ENCODE measurements at regions not wholly inside any gene's neighbourhood (a gene's known extent, or its start where the extent isn't known, plus 50 kb on each side); places are given as distances from the start of the nearest gene placed in this dataset.
"Not testable (repeated sequence)": the region's sequence is repeated elsewhere in the genome, so short reads cannot be mapped to it uniquely, and the experiment has no call there.

DNA sequence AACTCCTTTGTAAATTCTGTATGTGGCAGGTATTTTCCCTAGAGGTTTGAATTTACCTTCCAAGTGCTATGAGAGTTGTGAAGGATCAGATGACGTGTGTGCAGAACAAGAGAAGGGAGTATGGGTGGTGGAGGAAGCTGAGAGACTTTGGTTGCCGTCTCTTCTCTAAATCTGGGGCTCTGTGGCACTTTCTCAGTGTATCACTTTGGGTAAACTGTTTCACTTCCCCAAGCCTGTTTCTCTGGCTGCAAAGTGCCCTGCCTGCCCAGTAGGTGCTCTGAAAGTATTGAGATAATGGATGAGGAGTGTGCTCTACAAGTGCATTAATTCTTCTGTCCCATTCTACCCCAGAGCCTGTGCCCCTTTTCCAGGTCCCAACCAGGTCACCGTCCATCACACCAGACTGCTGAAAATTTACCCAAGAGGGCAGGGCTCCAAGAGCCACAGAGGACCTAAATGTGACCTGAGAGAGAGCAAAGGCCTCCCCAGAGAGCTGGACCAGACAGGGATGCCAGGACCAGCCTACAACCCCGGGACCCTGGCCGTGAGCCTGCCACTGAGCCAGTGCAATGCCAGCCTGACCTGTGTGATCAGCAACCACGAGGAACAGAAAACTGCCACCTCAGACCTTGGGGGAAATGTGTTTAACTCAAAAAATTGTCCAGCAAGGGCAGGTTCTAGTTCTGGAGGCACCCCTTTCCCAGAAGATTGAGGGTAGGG, 131.6 kb upstream of the ETV3 start:
- no peak overlapping the region for H3K4me3 ChIP-seq (ENCODE audit: low read length)
- DNase-seq, result no peak
- no peaks in the 10 kb centered on the region for H3K9me3 Mint-ChIP-seq
- H3K27ac ChIP-seq (ENCODE audit: low read depth, low read length), result no peak overlapping the region
- ChIA-PET POLR2A (no interaction called here), CTCF (no interaction called here)
- no peaks in the 10 kb centered on the region for H3K36me3 Mint-ChIP-seq
- H3K4me1 ChIP-seq (ENCODE audit: insufficient read depth, low read length), result no peaks in the 10 kb centered on the region
- H3K36me3 ChIP-seq (ENCODE audit: insufficient read depth, low read length), result no peaks in the 10 kb centered on the region
- no peaks in the 10 kb centered on the region for H3K9me3 ChIP-seq (ENCODE audit: low read length)
- H3K4me3 Mint-ChIP-seq, result no peak overlapping the region
- H3K27me3 ChIP-seq (ENCODE audit: insufficient read depth, low read length, poor library complexity, severe bottlenecking), result no peaks in the 10 kb centered on the region
- peaks cover 11 to 19% of the 10 kb centered on the region in 2 donors for H3K27me3 Mint-ChIP-seq
- no peak overlapping the region for H3K27ac Mint-ChIP-seq
- no peaks in the 10 kb centered on the region for H3K4me1 Mint-ChIP-seq

DNA sequence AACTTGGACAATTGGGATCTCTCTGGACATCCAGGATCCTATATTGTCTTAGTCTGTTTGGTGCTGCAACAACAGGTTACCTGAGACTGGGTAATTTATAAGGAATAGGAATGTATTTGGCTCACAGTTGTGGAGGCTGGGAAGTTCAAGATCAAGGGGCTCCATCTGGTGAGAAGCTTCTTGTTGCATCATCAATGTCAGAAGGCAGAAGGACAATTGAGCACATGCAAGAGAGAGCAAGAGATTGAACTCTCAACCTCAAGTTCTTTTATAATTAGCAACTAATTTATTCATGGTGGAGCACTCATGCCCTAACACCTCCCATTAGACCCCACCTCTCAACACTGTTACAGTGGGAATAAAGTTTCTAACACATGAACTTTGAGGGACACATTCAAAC, 124.7 kb upstream of the ETV3 start:
- DNase-seq, result no peak
- Mint-ChIP-seq H3K36me3 (no peaks in the 10 kb centered on the region), H3K9me3 (peaks cover 3 to 5% (median 3%) of the 10 kb centered on the region in 5 donors), H3K27me3 (peaks cover 3 to 12% of the 10 kb centered on the region in 2 donors), H3K4me1 (no peaks in the 10 kb centered on the region), H3K27ac (no peak overlapping the region), H3K4me3 (no peak overlapping the region)
- H3K27ac ChIP-seq (ENCODE audit: low read depth, low read length), result no peak overlapping the region
- no peaks in the 10 kb centered on the region for H3K27me3 ChIP-seq (ENCODE audit: insufficient read depth, low read length, poor library complexity, severe bottlenecking)
- no peaks in the 10 kb centered on the region for H3K36me3 ChIP-seq (ENCODE audit: insufficient read depth, low read length)
- ChIA-PET POLR2A (no interaction called here), CTCF (no interaction called here)
- H3K9me3 ChIP-seq (ENCODE audit: low read length), result no peaks in the 10 kb centered on the region
- H3K4me1 ChIP-seq (ENCODE audit: insufficient read depth, low read length), result no peaks in the 10 kb centered on the region
- no peak overlapping the region for H3K4me3 ChIP-seq (ENCODE audit: low read length)

DNA sequence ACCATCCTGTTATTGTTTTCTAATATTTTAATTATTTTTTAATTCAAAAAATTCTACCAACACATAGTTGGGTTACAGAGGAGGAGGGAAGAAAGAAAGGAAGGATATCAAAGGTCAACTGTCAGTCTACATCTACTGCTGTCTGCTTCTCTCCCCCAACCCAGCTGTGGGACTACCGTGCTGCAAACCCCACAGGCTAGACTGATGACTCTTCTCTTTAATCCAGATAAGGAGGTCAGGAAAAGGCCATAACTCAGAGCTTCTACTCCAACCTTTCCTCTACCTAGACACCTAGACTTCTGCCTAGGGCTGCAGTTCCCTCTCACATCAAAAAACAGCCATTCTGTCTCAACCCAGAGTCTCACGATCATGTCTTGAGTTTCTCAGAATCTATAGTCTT, 124.2 kb upstream of the ETV3 start:
- CTCF ChIA-PET, result no interaction called here
- Histone ChIP-seq H3K36me3 (ENCODE audit: insufficient read depth, low read length) (no peaks in the 10 kb centered on the region), H3K4me3 (ENCODE audit: low read length) (no peak overlapping the region), H3K27me3 (ENCODE audit: insufficient read depth, low read length, poor library complexity, severe bottlenecking) (no peaks in the 10 kb centered on the region), H3K9me3 (ENCODE audit: low read length) (no peaks in the 10 kb centered on the region), H3K27ac (ENCODE audit: low read depth, low read length) (no peak overlapping the region), H3K4me1 (ENCODE audit: insufficient read depth, low read length) (no peaks in the 10 kb centered on the region)
- no peak for DNase-seq
- Mint-ChIP-seq H3K4me3 (no peak overlapping the region), H3K27ac (no peak overlapping the region), H3K27me3 (peaks cover 3 to 10% of the 10 kb centered on the region in 2 donors), H3K4me1 (no peaks in the 10 kb centered on the region), H3K9me3 (peaks cover 3 to 5% (median 3%) of the 10 kb centered on the region in 5 donors), H3K36me3 (no peaks in the 10 kb centered on the region)
- POLR2A ChIA-PET, result no interaction called here

DNA sequence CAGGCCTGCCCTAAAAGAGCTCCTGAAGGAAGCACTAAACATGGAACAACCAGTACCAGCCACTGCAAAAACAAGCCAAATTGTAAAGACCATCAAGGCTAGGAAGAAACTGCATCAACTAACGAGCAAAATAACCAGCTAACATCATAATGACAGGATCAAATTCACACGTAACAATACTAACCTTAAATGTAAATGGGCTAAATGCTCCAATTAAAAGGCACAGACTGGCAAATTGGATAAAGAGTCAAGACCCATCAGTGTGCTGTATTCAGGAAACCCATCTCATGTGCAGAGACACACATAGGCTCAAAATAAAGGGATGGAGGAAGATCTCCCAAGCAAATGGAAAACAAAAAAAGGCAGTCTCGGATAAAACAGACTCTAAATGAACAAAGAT, 117.7 kb upstream of the ETV3 start:
- H3K4me1 ChIP-seq (ENCODE audit: insufficient read depth, low read length); CTCF ChIA-PET; H3K36me3 ChIP-seq (ENCODE audit: insufficient read depth, low read length); DNase-seq; H3K27ac Mint-ChIP-seq; H3K36me3 Mint-ChIP-seq; H3K4me1 Mint-ChIP-seq; H3K4me3 Mint-ChIP-seq; H3K4me3 ChIP-seq (ENCODE audit: low read length); H3K9me3 Mint-ChIP-seq; POLR2A ChIA-PET; H3K27ac ChIP-seq (ENCODE audit: low read depth, low read length); H3K9me3 ChIP-seq (ENCODE audit: low read length); H3K27me3 ChIP-seq (ENCODE audit: insufficient read depth, low read length, poor library complexity, severe bottlenecking): not testable (repeated sequence)
- H3K27me3 Mint-ChIP-seq, result peaks cover 9 to 36% of the 10 kb centered on the region in 2 donors

DNA sequence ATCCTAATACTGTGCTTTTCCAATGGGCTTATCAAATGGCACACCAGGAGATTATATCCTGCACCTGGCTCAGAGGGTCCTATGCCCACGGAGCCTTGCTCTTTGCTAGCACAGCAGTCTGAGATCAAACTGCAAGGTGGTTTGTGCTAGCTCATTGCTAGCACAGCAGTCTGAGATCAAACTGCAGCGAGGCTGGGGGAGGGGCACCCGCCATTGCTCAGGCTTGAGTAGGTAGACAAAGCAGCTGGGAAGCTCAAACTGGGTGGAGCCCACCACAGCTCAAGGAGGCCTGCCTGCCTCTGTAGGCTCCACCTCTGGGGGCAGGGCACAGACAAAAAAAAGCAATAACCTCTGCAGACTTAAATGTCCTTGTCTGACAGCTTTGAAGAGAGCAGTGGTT, 116.0 kb upstream of the ETV3 start:
- H3K27me3 Mint-ChIP-seq, result peaks cover 6 to 38% of the 10 kb centered on the region in 2 donors
- H3K36me3 ChIP-seq (ENCODE audit: insufficient read depth, low read length); POLR2A ChIA-PET; CTCF ChIA-PET; H3K27ac ChIP-seq (ENCODE audit: low read depth, low read length); H3K4me1 ChIP-seq (ENCODE audit: insufficient read depth, low read length); H3K4me3 Mint-ChIP-seq; H3K9me3 Mint-ChIP-seq; H3K4me3 ChIP-seq (ENCODE audit: low read length); DNase-seq; H3K36me3 Mint-ChIP-seq; H3K27me3 ChIP-seq (ENCODE audit: insufficient read depth, low read length, poor library complexity, severe bottlenecking); H3K4me1 Mint-ChIP-seq; H3K9me3 ChIP-seq (ENCODE audit: low read length); H3K27ac Mint-ChIP-seq: not testable (repeated sequence)

DNA sequence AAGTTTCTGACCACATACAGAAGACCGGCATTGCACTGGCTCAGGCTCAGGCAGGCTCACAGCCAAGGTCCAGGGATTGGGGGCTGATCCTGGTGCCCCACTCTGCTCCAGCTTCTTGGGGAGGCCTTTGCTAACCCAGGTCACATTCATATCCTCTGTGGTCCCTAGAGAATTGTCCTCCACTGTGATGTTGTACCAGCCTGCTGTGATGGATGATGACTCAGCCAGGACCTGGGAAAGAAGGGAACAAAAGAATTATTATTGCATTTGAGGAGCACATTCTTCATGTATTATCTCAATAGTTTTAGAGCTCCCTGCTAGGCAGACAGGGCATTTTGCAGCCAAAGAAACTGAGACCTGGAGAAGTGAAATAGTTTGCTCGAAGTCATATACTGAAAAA, 114.3 kb upstream of the ETV3 start:
- Mint-ChIP-seq H3K27me3 (peaks cover 13 to 50% of the 10 kb centered on the region in 2 donors), H3K36me3 (no peaks in the 10 kb centered on the region), H3K9me3 (peaks cover 0 to 6% (median 2%) of the 10 kb centered on the region in 5 donors), H3K27ac (no peak overlapping the region), H3K4me3 (no peak overlapping the region), H3K4me1 (no peaks in the 10 kb centered on the region)
- POLR2A ChIA-PET, result no interaction called here
- CTCF ChIA-PET, result no interaction called here
- no peaks in the 10 kb centered on the region for H3K9me3 ChIP-seq (ENCODE audit: low read length)
- no peaks in the 10 kb centered on the region for H3K36me3 ChIP-seq (ENCODE audit: insufficient read depth, low read length)
- no peak for DNase-seq
- H3K27ac ChIP-seq (ENCODE audit: low read depth, low read length), result no peak overlapping the region
- no peaks in the 10 kb centered on the region for H3K27me3 ChIP-seq (ENCODE audit: insufficient read depth, low read length, poor library complexity, severe bottlenecking)
- no peaks in the 10 kb centered on the region for H3K4me1 ChIP-seq (ENCODE audit: insufficient read depth, low read length)
- H3K4me3 ChIP-seq (ENCODE audit: low read length), result no peak overlapping the region

DNA sequence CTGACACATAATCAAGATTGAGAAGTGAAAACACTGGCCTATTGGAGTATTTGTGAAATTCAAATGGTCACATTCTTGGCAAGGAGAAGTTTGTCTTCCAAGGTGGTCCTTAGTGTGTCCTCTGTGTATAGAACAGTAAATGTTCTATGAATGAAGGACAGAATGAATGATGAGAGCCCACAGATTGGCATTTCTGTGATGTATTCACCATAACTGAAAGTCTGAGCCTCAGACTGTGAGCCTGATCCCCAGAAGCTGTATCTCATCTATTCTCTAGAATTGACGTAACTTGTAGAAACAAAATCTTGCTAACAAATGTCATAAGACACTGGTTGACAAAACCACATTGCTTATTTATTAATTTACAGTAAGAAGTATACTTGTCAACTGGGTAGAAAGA, 111.5 kb upstream of the ETV3 start:
- peaks cover 18 to 68% of the 10 kb centered on the region in 2 donors for H3K27me3 Mint-ChIP-seq
- Histone ChIP-seq H3K27me3 (ENCODE audit: insufficient read depth, low read length, poor library complexity, severe bottlenecking) (no peaks in the 10 kb centered on the region), H3K4me1 (ENCODE audit: insufficient read depth, low read length) (no peaks in the 10 kb centered on the region), H3K4me3 (ENCODE audit: low read length) (no peak overlapping the region), H3K36me3 (ENCODE audit: insufficient read depth, low read length) (no peaks in the 10 kb centered on the region), H3K27ac (ENCODE audit: low read depth, low read length) (no peak overlapping the region), H3K9me3 (ENCODE audit: low read length) (no peaks in the 10 kb centered on the region)
- POLR2A ChIA-PET, result no interaction called here
- no peaks in the 10 kb centered on the region for H3K4me1 Mint-ChIP-seq
- CTCF ChIA-PET, result no interaction called here
- DNase-seq, result no peak
- peaks cover 2 to 7% (median 4%) of the 10 kb centered on the region in 5 donors for H3K9me3 Mint-ChIP-seq
- H3K36me3 Mint-ChIP-seq, result no peaks in the 10 kb centered on the region
- H3K4me3 Mint-ChIP-seq, result no peak overlapping the region
- H3K27ac Mint-ChIP-seq, result no peak overlapping the region

DNA sequence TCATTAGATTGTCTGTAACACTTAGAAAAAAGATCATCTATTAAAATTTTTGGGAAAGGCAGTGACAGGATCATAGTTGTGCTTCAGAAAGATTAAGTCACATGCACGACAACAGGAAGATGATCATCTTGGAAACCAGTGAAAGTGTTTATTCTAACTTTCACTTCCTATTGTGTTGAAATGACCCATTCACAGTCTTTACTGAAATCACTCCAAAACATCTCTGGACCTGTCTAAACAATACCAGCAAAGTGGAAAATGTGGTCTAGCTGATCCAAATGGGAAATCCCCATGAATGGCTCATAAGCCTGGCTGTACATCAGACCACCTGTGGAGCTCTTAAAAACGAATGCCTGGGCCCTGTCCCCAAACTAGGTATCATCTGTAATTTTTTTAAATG, 111.1 kb upstream of the ETV3 start:
- H3K4me3 Mint-ChIP-seq, result no peak overlapping the region
- peaks cover 16 to 70% of the 10 kb centered on the region in 2 donors for H3K27me3 Mint-ChIP-seq
- no peaks in the 10 kb centered on the region for H3K4me1 Mint-ChIP-seq
- POLR2A ChIA-PET, result no interaction called here
- no peak for DNase-seq
- peaks cover 2 to 7% (median 4%) of the 10 kb centered on the region in 5 donors for H3K9me3 Mint-ChIP-seq
- Histone ChIP-seq H3K27ac (ENCODE audit: low read depth, low read length) (no peak overlapping the region), H3K27me3 (ENCODE audit: insufficient read depth, low read length, poor library complexity, severe bottlenecking) (no peaks in the 10 kb centered on the region), H3K4me1 (ENCODE audit: insufficient read depth, low read length) (no peaks in the 10 kb centered on the region), H3K4me3 (ENCODE audit: low read length) (no peak overlapping the region), H3K9me3 (ENCODE audit: low read length) (no peaks in the 10 kb centered on the region), H3K36me3 (ENCODE audit: insufficient read depth, low read length) (no peaks in the 10 kb centered on the region)
- H3K27ac Mint-ChIP-seq, result no peak overlapping the region
- no peaks in the 10 kb centered on the region for H3K36me3 Mint-ChIP-seq
- CTCF ChIA-PET, result no interaction called here

DNA sequence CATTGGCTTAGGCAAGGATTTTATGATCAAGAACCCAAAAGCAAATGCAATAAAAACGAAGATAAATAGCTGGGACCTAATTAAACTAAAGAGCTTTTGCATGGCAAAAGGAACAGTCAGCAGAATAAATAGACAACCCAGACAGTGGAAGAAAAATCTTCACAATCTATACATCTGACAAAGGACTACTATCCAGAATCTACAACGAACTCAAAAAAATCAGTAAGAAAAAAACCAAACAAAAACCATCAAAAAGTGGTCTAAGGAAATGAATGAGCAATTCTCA, 109.5 kb upstream of the ETV3 start:
- peaks cover 16 to 58% of the 10 kb centered on the region in 2 donors for H3K27me3 Mint-ChIP-seq
- H3K4me3 Mint-ChIP-seq; H3K4me1 ChIP-seq (ENCODE audit: insufficient read depth, low read length); H3K36me3 Mint-ChIP-seq; CTCF ChIA-PET; H3K27ac ChIP-seq (ENCODE audit: low read depth, low read length); H3K36me3 ChIP-seq (ENCODE audit: insufficient read depth, low read length); DNase-seq; H3K4me3 ChIP-seq (ENCODE audit: low read length); H3K27ac Mint-ChIP-seq; H3K9me3 ChIP-seq (ENCODE audit: low read length); H3K27me3 ChIP-seq (ENCODE audit: insufficient read depth, low read length, poor library complexity, severe bottlenecking); H3K9me3 Mint-ChIP-seq; POLR2A ChIA-PET; H3K4me1 Mint-ChIP-seq: not testable (repeated sequence)

Measured in CD8-positive, alpha-beta memory T cell (primary cell).